ENCODE measurements at regions not wholly inside any gene's neighbourhood (a gene's known extent, or its start where the extent isn't known, plus 50 kb on each side); places are given as distances from the start of the nearest gene placed in this dataset.

DNA sequence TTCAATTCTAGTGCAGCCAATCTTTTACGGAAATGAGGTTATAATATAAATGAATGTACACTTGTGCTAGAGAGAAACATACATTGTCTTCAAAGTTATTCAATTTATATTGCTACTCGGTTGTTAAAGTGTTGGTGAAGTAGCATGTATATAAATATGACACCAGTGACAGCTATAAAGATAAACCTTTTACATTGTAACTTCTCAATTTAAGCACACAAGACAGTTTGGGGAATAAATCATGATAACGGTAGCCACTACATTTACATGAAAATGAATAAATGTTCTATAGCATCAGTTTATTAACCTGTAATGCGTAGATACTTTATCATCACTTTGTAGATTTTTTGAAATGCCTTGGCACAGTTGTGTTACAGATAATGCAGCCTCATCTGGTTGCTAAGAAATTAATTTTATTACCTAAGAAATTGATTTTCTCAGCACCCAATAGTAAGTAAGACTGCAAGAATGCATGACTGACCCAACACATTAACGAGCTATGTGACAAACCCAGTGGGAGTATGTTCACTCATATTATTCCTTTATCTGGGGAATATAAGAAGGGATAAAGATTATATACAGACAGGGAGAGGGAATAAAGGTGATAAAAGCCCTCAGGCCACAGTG lies 283.9 kb upstream of the NPVF start:
- no peak for DNase-seq (ENCODE audit: low spot score)

GRCh38 chr7:25515633-25516275 lies 287.5 kb upstream of the NPVF start:
- no peak for DNase-seq (ENCODE audit: low spot score)

GRCh38 chr7:25517906-25518305 lies 289.6 kb upstream of the NPVF start:
- no peak for DNase-seq (ENCODE audit: low spot score)

GRCh38 chr7:25520017-25520416 lies 291.7 kb upstream of the NPVF start:
- peak; percentile 10 for DNase-seq (ENCODE audit: low spot score)

DNA sequence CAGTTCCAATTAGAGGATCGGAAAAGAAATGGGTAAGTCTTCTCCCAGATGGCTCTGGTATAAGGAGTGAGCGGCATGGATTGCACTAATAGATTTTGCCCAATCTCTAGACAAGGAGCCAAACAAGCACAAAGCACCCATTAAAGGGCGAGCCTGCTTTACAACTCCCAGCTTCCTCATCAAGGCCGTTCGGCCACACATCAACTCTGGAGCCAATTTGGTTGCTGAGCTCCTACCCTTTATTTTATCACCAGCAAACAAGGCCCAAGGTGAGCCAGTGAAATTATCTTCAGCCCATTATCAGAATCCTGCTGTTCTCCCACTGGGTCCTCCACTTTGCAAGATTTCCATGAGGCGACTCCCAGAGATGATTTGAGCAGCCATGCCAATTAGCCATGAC lies 292.2 kb upstream of the NPVF start:
- no peak for DNase-seq (ENCODE audit: low spot score)

DNA sequence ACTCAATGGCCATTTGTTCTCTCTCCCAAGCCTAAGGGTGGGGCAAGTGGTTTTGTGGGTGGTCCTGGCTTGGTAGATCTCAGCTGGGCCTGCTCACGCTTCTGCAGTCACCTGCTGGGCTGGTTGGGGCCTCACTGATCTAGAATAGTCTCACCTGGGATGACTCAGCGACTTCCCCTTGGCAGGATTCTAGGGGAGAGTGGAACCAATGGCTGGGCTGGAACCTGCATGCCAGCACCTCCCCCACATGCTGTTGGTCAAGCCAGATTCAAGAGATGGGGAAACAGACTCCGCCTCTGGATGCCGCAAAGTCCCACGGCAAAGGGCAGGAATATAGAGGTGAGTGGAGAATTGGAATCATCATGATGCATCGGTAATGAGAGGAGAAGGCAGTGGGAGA lies 292.9 kb upstream of the NPVF start:
- DNase-seq (ENCODE audit: low spot score): no peak

DNA sequence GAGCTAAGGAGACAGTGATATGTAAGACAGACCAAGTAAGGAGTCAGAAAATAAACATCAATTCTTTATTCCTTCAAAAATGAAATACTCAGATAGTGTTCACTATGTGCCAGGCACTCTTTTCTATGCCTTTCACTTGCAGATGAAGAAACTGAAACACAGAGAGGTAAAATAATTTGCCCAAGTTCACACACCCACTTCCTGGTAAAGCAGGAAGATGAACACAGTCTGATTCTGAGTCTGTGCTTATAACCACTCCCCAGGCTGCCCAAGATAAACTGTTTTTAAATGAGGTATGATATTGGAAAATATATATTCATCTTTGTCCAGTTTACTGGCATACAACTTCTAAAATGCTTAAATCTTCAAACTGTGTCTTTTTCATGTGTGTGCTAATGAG lies 294.4 kb upstream of the NPVF start:
- DNase-seq (ENCODE audit: low spot score): no peak

GRCh38 chr7:25527665-25528170 lies 299.4 kb upstream of the NPVF start:
- DNase-seq (ENCODE audit: low spot score): no peak

DNA sequence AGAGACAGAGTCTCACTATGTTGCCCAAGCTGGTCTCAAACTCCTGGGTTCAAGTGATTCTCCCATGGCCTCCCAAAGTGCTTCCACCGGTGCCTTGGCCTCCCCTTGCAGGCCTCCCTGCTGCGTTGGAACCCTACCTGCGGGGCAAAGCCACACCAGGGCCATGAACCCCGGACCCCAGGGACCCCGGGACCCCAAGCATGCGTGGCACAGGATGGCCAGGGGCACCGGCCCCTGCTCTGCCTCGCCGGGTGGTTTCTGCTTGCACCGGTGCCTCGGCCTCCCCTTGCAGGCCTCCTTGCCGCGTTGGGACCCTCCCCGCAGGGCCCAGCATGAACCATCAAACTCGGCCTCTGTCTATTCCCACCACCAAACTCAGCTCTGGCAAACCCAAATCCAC lies 301.0 kb upstream of the NPVF start:
- DNase-seq (ENCODE audit: low spot score): no peak

GRCh38 chr7:25536851-25537250 lies 308.6 kb upstream of the NPVF start:
- DNase-seq (ENCODE audit: low spot score): no peak

DNA sequence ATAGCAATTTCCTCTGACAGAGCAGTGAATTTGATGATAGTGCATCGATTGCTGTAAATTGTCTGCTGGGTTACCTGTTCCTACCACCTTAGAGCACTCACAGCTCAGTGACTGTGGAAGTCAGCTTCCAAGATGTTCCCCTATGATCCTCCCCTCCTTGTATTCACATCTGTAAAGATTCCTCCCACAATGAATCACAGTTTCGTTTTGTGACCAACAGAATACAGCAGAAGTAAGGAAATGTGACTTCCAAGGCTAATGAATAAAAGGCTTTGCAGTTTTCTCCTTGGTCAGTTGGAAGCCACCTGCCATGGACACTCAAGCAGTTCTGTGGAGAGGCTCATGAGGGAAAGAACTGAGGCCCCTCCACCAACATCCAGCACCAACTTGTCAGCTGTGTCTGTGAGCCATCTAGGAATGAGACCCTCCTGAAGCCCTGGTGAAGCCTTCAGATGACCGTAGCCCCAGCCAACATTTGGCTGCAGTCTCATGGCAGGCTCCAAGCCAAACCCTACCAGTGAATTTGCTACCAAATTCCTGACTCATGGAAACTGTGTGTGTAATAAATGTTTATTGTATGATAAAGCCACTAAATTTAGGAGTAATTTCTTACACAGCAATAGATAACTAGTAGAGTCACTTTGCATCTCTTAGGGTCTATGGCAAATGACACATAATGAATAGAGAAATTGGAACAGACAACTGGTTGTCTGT lies 309.5 kb upstream of the NPVF start:
- DNase-seq (ENCODE audit: low spot score): no peak

DNA sequence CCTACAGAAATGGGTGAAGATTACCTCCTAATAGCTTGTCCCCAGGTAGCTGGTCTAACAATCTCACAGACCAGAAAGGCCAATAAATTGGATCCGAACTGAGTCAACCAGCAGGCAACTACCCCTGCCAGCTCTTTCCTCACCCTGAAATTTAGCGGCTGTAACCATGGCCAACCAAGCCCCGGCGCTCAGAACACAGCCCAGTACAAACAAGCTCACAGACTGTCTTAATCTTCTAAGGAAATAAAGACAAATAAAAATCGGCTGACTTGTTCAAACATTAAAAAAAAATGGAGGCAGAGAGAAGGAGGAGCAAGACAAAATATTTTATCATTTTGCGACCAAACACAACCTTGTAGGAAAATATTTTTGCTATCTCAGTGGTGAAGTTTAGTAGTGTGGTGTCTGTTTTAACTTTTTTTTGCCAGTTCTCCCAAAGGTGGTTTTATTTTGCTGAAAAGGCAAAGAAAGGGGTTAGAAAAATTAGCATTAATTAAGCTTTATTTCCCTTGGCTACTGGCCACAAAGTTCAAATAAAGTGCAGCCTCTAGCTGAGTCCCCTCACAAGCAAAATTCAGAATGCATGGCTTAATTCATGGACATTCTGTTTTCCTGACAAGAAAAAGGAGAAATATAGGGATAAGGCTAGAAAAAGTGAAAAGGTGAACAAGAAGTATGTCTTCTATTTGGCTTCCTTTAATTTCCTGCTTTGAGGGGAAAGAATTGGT lies 313.0 kb upstream of the NPVF start:
- no peak for DNase-seq (ENCODE audit: low spot score)

DNA sequence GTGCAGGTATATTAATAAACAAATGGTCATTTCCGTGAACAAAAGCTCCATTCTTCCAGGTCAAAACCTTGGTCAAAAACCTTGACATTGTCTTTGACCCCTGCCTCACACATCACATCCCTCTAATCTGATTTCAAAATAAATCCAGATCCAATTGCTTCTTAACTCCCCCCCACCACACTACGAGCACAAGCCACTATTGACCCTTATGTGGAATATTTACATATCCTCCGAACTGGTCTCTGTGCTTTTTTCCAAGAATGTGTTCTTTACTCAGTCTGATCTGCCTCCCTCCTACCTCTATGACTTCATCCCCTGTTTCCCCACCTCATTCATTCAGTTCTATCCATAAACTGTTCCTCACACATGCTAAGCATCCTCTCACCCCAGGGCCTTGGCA lies 313.6 kb upstream of the NPVF start:
- DNase-seq (ENCODE audit: low spot score): no peak

- DNase-seq (ENCODE audit: low spot score): no peak
Observed at GRCh38 chr7:25543210-25543609, 314.9 kb upstream of the NPVF start.

DNA sequence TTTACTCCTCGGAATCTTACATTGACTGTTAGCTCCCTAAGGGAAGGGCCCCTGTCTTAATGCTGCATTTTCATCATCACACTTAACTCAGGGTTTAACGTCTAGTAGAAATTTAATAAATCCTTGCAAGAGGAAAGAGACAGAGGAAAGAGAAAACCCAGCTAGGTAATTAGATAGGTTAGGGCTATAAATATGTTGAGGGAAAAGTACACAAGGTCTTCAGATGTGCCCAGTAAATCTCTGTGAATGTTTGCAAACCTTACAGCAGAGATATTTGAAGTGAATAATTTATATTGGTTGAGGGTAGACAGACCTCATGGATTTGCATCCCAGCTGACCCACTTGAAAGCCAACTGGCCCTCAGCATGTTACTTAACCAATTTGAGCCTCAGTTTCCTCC lies 315.5 kb upstream of the NPVF start:
- no peak for DNase-seq (ENCODE audit: low spot score)

DNA sequence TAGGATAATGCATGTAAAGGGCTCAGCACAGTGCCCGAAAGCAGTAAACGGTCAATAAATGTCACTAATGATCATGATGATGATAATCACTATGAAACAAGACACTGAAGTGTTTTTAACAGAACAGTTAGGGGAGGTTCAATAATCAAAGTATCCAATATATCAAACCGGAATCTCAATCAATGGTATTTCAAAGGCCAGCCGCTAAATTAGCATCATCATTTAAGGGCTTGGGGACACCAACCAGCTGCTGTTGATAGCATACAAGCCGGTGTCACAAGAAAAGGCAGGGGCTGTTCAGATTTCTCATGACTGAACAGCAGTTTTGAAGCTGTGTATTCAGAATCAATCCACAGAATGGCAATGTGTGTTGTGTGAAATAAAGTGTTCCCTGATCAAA lies 316.0 kb upstream of the NPVF start:
- DNase-seq (ENCODE audit: low spot score): no peak

DNA sequence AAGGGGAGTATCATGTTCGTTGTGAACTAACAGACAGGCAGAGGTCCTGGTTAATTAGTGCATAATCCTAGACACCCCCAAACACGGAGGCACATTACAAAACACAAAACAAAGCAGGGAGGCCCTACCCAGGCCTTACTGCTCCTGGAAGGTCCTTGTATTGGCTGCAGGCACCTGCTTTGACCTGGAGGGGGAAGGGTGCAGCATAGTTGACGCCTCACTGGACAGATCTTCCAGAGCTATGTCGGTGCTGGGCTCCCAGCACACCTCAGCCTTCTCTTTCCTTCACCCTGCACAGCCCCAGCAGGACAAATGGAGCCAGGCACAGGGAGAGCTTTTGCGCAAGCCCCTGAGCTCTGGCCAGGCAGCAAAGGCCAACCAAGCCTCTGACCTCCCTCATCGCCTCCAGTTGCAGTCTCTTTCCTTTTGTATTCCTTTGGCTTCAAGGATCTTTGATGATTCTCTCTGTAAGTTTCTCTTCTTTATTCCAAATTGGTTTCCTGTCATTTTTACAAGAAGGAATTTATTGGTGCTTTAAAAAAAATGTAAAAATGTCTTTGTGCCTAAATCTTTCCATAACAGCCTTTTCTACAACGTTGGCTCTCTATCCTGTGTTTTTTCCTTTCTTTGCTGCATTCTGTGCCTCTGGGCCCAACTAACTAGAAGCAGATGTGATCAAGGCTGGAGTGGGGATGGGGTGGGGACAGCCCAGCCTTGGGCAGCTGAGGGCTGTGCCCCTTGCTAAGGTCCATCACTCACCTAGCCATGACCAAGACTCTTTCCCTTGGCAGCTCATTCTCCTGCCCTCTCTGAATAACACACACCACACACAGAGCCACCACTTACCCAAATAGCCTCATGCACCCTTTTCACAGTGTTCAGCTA lies 317.1 kb upstream of the NPVF start:
- DNase-seq (ENCODE audit: low spot score): no peak

DNA sequence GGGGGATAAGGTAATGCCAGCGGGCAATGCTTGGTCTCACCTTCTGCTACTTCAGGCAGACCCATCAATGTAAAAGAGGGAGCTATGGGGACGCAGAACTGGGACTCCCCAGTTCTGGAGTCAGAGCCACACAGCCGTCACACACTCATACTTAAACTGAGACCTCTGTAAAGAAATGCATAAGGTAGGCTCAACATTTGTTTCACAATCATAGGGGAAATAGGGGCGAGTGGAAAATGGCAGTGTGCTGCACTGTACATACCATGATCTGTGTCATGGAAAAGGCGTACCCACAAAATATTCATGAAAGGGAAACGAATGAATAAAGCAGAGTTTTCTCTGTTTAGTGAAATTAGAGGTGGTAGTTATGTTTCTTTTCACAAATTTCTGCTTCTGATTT lies 318.0 kb upstream of the NPVF start:
- DNase-seq (ENCODE audit: low spot score): no peak

DNA sequence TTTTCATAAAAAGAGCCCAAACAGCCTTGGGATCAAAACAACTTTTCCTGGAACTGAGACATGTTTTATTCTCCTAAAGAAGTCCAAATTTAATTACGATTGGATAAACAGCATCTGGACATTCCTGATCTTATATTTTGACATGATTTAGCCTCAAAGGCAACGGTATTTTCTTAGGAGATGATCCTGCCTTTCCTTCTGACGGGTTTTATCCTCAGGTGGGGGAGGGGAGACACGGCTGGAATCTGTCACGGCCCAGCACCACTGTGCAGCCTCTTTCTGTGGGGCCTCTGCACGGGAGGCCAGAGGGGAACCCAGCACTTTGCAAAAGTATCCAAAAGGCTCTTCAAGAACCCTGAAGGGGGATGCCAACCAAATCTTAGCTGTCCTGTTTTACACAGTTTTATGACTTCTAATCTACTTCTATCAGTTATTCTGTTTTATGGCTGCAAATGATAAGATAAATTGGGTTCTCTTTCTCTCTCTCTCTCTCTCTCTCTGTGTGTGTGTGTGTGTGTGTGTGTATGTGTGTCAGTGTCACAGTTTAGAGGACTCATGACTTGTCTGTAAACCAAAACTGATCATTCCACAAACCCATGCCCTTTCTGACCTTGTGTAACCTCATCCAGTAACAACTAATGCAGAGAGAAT lies 321.1 kb upstream of the NPVF start:
- no peak for DNase-seq (ENCODE audit: low spot score)

- no peak for DNase-seq (ENCODE audit: low spot score)
Observed at GRCh38 chr7:25550149-25550548, 321.9 kb upstream of the NPVF start.

DNA sequence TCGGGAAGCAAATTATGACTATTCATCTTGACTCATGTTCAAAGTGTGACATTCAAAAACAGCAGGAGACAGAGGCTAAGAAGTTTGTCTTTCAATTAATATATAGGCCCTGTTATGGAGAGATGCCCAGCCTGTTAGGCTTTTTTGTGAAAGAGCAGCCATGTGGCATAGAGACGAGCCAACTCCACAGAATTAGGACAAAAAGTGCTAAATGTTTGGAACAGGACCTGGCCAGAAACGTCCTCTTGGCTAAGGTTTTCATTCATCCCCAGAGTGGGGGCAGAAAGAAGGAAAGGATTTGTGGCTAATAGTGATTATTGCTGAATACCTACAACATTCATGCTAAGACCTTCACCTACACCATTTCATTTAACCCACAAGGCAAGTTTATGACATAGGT lies 324.7 kb upstream of the NPVF start:
- DNase-seq (ENCODE audit: low spot score): no peak

All from CD4-positive, alpha-beta T cell treated with Interleukin-6 at 100 ng/mL for 8 hours (primary cell).